ENCODE measurements at regions not wholly inside any gene's neighbourhood (a gene's known extent, or its start where the extent isn't known, plus 50 kb on each side); places are given as distances from the start of the nearest gene placed in this dataset.

DNA sequence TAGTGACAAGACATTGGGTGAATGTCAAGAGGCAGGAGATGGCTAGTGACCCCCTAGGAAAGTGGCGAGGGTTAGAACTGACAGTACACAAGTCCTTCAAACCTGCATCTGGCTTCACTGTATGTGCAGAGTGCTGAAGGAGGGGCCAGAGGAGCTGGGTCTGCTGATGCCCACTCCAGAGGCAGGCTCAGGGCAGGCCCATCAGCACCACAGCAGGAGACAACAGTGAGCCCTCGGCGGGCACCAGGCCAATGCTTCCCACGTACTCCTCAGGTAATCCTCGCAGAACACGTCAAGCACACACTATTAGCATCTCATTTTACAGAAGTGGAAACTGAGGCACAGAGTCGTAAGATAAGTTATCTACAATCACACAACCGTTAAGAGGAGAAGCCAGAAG, 76.1 kb upstream of the SH3PXD2B start:
- Mint-ChIP-seq H3K9me3 (ENCODE audit: unreplicated experiment) (peaks cover 4% of the 10 kb centered on the region), H3K36me3 (ENCODE audit: unreplicated experiment) (no peaks in the 10 kb centered on the region), H3K4me3 (ENCODE audit: unreplicated experiment) (no peak overlapping the region), H3K27me3 (ENCODE audit: unreplicated experiment) (peaks cover 53% of the 10 kb centered on the region), H3K27ac (ENCODE audit: unreplicated experiment) (no peak overlapping the region), H3K4me1 (ENCODE audit: unreplicated experiment) (peaks cover 5% of the 10 kb centered on the region)
- DNase-seq (ENCODE audit: extremely low spot score, unreplicated experiment) = peak; percentile 53
- TF ChIP-seq, protein P1, sequence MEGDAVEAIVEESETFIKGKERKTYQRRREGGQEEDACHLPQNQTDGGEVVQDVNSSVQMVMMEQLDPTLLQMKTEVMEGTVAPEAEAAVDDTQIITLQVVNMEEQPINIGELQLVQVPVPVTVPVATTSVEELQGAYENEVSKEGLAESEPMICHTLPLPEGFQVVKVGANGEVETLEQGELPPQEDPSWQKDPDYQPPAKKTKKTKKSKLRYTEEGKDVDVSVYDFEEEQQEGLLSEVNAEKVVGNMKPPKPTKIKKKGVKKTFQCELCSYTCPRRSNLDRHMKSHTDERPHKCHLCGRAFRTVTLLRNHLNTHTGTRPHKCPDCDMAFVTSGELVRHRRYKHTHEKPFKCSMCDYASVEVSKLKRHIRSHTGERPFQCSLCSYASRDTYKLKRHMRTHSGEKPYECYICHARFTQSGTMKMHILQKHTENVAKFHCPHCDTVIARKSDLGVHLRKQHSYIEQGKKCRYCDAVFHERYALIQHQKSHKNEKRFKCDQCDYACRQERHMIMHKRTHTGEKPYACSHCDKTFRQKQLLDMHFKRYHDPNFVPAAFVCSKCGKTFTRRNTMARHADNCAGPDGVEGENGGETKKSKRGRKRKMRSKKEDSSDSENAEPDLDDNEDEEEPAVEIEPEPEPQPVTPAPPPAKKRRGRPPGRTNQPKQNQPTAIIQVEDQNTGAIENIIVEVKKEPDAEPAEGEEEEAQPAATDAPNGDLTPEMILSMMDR (IDR thresholded peaks at IDR 0.05) = no peak

DNA sequence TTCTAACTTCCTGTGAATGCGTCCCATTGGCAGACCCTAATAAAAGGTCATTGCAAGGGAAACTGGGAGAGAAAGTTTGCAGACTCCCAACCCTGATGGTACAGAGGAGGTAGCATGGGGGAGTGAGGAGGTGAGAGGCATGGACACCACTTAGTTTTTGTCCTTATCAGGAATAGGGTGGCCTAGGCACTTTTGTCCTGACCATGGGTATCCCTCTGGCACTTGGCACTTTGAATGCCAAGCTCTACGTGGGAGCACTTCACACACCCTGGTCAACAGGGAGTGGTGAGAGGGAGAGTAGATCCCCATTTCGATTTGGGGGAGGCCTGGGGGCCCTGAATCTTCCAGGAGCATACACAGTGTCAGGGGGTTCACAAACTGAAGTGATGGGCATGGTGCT, 75.6 kb upstream of the SH3PXD2B start:
- Mint-ChIP-seq H3K27ac (ENCODE audit: unreplicated experiment) (no peak overlapping the region), H3K4me3 (ENCODE audit: unreplicated experiment) (no peak overlapping the region), H3K4me1 (ENCODE audit: unreplicated experiment) (peaks cover 5% of the 10 kb centered on the region), H3K27me3 (ENCODE audit: unreplicated experiment) (peaks cover 54% of the 10 kb centered on the region), H3K36me3 (ENCODE audit: unreplicated experiment) (no peaks in the 10 kb centered on the region), H3K9me3 (ENCODE audit: unreplicated experiment) (peaks cover 4% of the 10 kb centered on the region)
- peak; percentile 36 for DNase-seq (ENCODE audit: extremely low spot score, unreplicated experiment)
- TF ChIP-seq, protein P1 (IDR thresholded peaks at IDR 0.05) = no peak

DNA sequence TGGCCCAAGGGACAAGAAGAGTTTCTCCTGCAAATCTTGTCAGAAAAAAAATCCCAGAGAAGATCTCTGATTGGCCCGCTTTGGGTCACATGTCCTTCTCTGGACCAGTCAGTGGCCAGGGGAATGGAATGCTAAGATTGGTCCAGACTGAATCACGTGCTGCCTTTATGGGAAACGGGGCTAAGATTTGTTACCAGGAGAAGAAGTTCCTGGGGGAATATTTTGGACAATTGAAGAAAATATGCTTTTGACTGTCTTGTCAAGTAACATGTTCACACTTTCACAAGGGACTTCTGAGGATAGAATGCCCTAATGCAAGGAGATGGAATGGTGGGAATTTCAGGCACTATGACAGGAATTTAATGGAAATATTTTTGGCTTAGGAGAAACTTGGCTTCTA, 74.1 kb upstream of the SH3PXD2B start:
- Mint-ChIP-seq H3K27me3 (ENCODE audit: unreplicated experiment) (peaks cover 56% of the 10 kb centered on the region), H3K9me3 (ENCODE audit: unreplicated experiment) (peaks cover 4% of the 10 kb centered on the region), H3K27ac (ENCODE audit: unreplicated experiment) (no peak overlapping the region), H3K4me1 (ENCODE audit: unreplicated experiment) (peaks cover 2% of the 10 kb centered on the region), H3K4me3 (ENCODE audit: unreplicated experiment) (no peak overlapping the region), H3K36me3 (ENCODE audit: unreplicated experiment) (no peaks in the 10 kb centered on the region)
- no peak for DNase-seq (ENCODE audit: extremely low spot score, unreplicated experiment)
- TF ChIP-seq, protein P1 (IDR thresholded peaks at IDR 0.05) = no peak

DNA sequence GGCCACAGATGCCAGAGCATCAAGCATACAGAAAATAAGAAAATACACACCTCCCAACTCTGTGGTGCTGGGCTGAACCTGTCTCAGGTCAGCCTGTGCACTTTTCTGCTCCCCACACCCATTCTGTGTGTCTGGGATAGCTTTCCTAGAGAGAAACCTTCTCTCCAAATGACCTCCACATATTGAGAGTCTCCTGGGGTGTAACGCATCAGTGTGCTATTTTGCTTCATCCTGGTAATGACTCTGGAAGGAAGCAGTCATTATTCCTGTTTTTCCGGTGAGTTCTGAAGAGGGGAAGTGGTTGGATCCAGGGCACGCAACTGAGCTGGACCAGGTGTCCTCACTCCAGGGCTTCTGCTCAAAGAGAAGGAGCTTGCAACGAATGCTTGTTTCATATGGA, 73.2 kb upstream of the SH3PXD2B start:
- DNase-seq (ENCODE audit: extremely low spot score, unreplicated experiment) = peak; percentile 51
- Mint-ChIP-seq H3K27me3 (ENCODE audit: unreplicated experiment) (peaks cover 52% of the 10 kb centered on the region), H3K36me3 (ENCODE audit: unreplicated experiment) (no peaks in the 10 kb centered on the region), H3K27ac (ENCODE audit: unreplicated experiment) (no peak overlapping the region), H3K9me3 (ENCODE audit: unreplicated experiment) (peaks cover 4% of the 10 kb centered on the region), H3K4me1 (ENCODE audit: unreplicated experiment) (peaks cover 2% of the 10 kb centered on the region), H3K4me3 (ENCODE audit: unreplicated experiment) (no peak overlapping the region)
- TF ChIP-seq, protein P1 (IDR thresholded peaks at IDR 0.05) = no peak

DNA sequence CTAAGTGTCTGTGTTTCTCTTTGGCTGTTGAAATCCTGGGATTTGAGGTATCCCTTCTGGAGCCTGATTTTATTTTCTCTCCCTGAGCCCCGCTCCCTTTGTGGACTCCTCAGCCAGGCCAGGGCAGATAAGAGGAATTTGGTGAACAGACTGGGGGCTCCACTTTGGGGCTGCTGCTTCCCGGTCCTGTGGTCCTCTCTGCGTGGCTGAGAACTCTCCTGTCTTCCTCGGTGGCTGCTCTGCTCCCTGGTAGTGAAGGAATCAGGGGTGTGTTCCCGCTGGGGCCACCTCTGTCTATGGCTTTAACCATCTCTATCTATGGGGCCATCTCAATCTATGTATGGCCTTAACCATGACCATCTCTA, 71.7 kb upstream of the SH3PXD2B start:
- H3K27me3 Mint-ChIP-seq (ENCODE audit: unreplicated experiment) = peaks cover 50% of the 10 kb centered on the region
- no peak overlapping the region for H3K4me3 Mint-ChIP-seq (ENCODE audit: unreplicated experiment)
- H3K9me3 Mint-ChIP-seq (ENCODE audit: unreplicated experiment) = peaks cover 18% of the 10 kb centered on the region
- peaks cover 2% of the 10 kb centered on the region for H3K4me1 Mint-ChIP-seq (ENCODE audit: unreplicated experiment)
- H3K27ac Mint-ChIP-seq (ENCODE audit: unreplicated experiment) = no peak overlapping the region
- H3K36me3 Mint-ChIP-seq (ENCODE audit: unreplicated experiment) = no peaks in the 10 kb centered on the region
- DNase-seq (ENCODE audit: extremely low spot score, unreplicated experiment) = peak; percentile 49
- TF ChIP-seq, protein P1 (IDR thresholded peaks at IDR 0.05) = no peak

Data from osteocyte (in vitro differentiated cells).